ENCODE measurements at regions not wholly inside any gene's neighbourhood (a gene's known extent, or its start where the extent isn't known, plus 50 kb on each side); places are given as distances from the start of the nearest gene placed in this dataset.

- H3K4me3 ChIP-seq: no peak overlapping the region
- no peaks in the 10 kb centered on the region for H3K79me2 ChIP-seq (ENCODE audit: low read depth)
- H3K4me1 Mint-ChIP-seq: peaks cover 10% of the 10 kb centered on the region
- H3K4me2 ChIP-seq: no peak overlapping the region
- peaks cover 2% of the 10 kb centered on the region for H3K36me3 Mint-ChIP-seq
- H3F3A ChIP-seq (ENCODE audit: low read depth): no peaks in the 10 kb centered on the region
- no peaks in the 10 kb centered on the region for H3K36me3 ChIP-seq
- peaks cover 8% of the 10 kb centered on the region for H3K9me3 Mint-ChIP-seq
- no peak overlapping the region for H3K4me3 Mint-ChIP-seq
- no peaks in the 10 kb centered on the region for H3K27me3 ChIP-seq
- H3K27ac ChIP-seq: no peak overlapping the region
- H4K20me1 ChIP-seq (ENCODE audit: low read depth): no peaks in the 10 kb centered on the region
- H3K9me3 ChIP-seq (ENCODE audit: low read depth): peaks cover 2% of the 10 kb centered on the region
- H2AFZ ChIP-seq (replicated peaks): no peak overlapping the region
- no peaks in the 10 kb centered on the region for H3K27me3 Mint-ChIP-seq (ENCODE audit: insufficient read depth, low read depth)
- no peak for DNase-seq (ENCODE audit: low spot score)
- H3K27ac Mint-ChIP-seq: no peak overlapping the region
- H3K9ac ChIP-seq: no peak overlapping the region
- TF ChIP-seq EZH2 (IDR thresholded peaks at IDR 0.05) (no peak), EZH2phosphoT487 (IDR thresholded peaks at IDR 0.05) (no peak), CTCF (IDR thresholded peaks at IDR 0.05) (no peak)
- H3K4me1 ChIP-seq: peaks cover 8% of the 10 kb centered on the region
Measured at GRCh38 chr20:54419531-54419930, 55.9 kb upstream of the DOK5 start.
